DND-41 (cell line): ENCODE measurements at regions not wholly inside any gene's neighbourhood (a gene's known extent, or its start where the extent isn't known, plus 50 kb on each side); places are given as distances from the start of the nearest gene placed in this dataset.

ENCODE experiments used
- ATAC-seq: fragments of 200-7000 bp; cut with Tn5 transposase; 3 replicates; pipeline ENCODE4 v1.9.1; 2021; ENCODE audit warnings: low read depth; ENCODE audit not compliant: insufficient read depth
- DNase-seq: peaks from one replicate; pipeline ENCODE4 v3.0.0-alpha.2; 2020
- H2AFZ ChIP-seq: 2 replicates; pipeline ENCODE4 v1.6.0; 2012; ENCODE audit warnings: low read depth, low read length
- H3K27ac ChIP-seq: 2 replicates; pipeline ENCODE4 v1.5.1; 2012; ENCODE audit warnings: low read length, inconsistent platforms
- H3K27me3 ChIP-seq: fragments of 200-600 bp; sonication (generic); 2 replicates; pipeline ENCODE4 v1.6.0; 2012; ENCODE audit warnings: low read length, mild to moderate bottlenecking, inconsistent platforms; ENCODE audit not compliant: insufficient read depth, poor library complexity
- H3K36me3 ChIP-seq: 2 replicates; pipeline ENCODE4 v1.5.1; 2012; ENCODE audit warnings: low read length, inconsistent platforms; ENCODE audit not compliant: insufficient read depth
- H3K4me1 ChIP-seq: 2 replicates; pipeline ENCODE4 v1.5.1; 2012; ENCODE audit warnings: mild to moderate bottlenecking, low read length; ENCODE audit not compliant: insufficient read depth
- H3K4me2 ChIP-seq: 2 replicates; pipeline ENCODE4 v1.6.0; 2012; ENCODE audit warnings: mild to moderate bottlenecking, moderate library complexity, low read length, inconsistent platforms; ENCODE audit not compliant: insufficient read depth
- H3K4me3 ChIP-seq, 2 experiments: fragments of 200-600 bp in 1 of 2; shearing (Covaris generic) in 1 of 2; 2 replicates each; pipeline ENCODE4 v1.5.1; 2012 to 2016; ENCODE audit warnings: inconsistent platforms in 2 of 2, low read length in 2 of 2, mild to moderate bottlenecking in 2 of 2, low read depth in 1 of 2, moderate library complexity in 1 of 2
- H3K79me2 ChIP-seq: 2 replicates; pipeline ENCODE4 v1.6.0; 2012; ENCODE audit warnings: low read length, inconsistent platforms; ENCODE audit not compliant: insufficient read depth
- H3K9ac ChIP-seq: 2 replicates; pipeline ENCODE4 v1.6.0; 2012; ENCODE audit warnings: low read depth, mild to moderate bottlenecking, inconsistent platforms, low read length, moderate library complexity
- H3K9me3 ChIP-seq: 2 replicates; pipeline ENCODE4 v1.5.1; 2012; ENCODE audit warnings: low read length, moderate library complexity, mild to moderate bottlenecking, inconsistent platforms; ENCODE audit not compliant: insufficient read depth, severe bottlenecking
- H4K20me1 ChIP-seq: 2 replicates; pipeline ENCODE4 v1.6.0; 2012; ENCODE audit warnings: low read length; ENCODE audit not compliant: insufficient read depth
- EZH2 ChIP-seq: IDR thresholded peaks from 3 replicates; pipeline ENCODE4 v1.6.1; 2012; ENCODE audit warnings: borderline replicate concordance, low read depth, mild to moderate bottlenecking, moderate library complexity, low read length, inconsistent platforms; ENCODE audit not compliant: severe bottlenecking
- TF ChIP-seq, protein P1 (sequence below): IDR thresholded peaks from 2 replicates; pipeline ENCODE4 v1.5.1; 2012; ENCODE audit warnings: borderline replicate concordance, low read length, moderate library complexity, mild to moderate bottlenecking; ENCODE audit not compliant: poor library complexity, severe bottlenecking; ENCODE audit errors: extremely low read depth

DNA sequence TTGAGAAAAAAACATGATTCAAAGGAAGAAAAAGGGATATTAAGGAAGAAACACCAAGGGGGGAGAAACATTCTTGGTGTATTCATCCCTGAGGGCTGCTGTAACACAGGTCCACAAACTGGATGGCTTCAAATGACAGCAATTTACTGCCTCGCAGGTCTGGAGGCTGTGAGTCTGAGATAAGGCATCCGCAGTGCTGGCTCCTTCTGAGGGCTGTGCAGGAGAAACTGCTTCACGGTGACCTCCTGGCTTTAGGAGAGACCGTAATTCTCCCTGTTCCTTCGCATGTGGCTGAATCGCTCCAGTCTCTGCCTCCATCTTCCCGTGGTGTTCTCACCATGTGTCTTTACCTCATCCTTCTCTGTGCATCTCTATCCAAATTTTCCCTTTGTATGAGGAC, 490.7 kb downstream of the EIPR1 start:
- no peak overlapping the region for H3K4me2 ChIP-seq
- H3K4me1 ChIP-seq = no peaks in the 10 kb centered on the region
- no peak overlapping the region for H3K9ac ChIP-seq
- H3K36me3 ChIP-seq = no peaks in the 10 kb centered on the region
- ATAC-seq = no peak
- H3K9me3 ChIP-seq = no peaks in the 10 kb centered on the region
- no peak for TF ChIP-seq EZH2
- TF ChIP-seq, protein P1, sequence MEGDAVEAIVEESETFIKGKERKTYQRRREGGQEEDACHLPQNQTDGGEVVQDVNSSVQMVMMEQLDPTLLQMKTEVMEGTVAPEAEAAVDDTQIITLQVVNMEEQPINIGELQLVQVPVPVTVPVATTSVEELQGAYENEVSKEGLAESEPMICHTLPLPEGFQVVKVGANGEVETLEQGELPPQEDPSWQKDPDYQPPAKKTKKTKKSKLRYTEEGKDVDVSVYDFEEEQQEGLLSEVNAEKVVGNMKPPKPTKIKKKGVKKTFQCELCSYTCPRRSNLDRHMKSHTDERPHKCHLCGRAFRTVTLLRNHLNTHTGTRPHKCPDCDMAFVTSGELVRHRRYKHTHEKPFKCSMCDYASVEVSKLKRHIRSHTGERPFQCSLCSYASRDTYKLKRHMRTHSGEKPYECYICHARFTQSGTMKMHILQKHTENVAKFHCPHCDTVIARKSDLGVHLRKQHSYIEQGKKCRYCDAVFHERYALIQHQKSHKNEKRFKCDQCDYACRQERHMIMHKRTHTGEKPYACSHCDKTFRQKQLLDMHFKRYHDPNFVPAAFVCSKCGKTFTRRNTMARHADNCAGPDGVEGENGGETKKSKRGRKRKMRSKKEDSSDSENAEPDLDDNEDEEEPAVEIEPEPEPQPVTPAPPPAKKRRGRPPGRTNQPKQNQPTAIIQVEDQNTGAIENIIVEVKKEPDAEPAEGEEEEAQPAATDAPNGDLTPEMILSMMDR = no peak
- H2AFZ ChIP-seq = no peak overlapping the region
- no peak overlapping the region for H3K4me3 ChIP-seq
- H3K79me2 ChIP-seq = no peaks in the 10 kb centered on the region
- H4K20me1 ChIP-seq = no peaks in the 10 kb centered on the region
- H3K27ac ChIP-seq = no peak overlapping the region
- no peak for DNase-seq
- no peaks in the 10 kb centered on the region for H3K27me3 ChIP-seq

DNA sequence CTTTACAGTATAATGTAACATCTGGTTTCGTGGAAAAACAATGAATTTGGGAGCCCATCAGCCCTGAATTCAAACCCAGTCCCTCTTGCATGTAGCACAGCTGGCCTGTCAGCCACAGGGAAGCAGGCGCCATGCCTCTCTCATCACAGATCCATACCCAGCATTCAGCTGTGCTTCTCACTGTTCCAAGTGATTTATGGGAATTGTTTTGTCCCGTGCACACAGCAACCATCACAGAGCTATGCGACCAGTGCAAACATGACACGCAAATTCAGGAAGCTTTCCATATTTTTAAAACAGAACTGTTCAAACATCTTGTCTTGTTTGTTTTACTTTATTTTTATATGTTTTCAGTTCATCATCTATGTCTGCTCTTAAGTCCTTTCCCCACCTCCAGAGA, 496.1 kb downstream of the EIPR1 start:
- no peaks in the 10 kb centered on the region for H3K36me3 ChIP-seq
- H4K20me1 ChIP-seq = no peaks in the 10 kb centered on the region
- no peak overlapping the region for H3K4me3 ChIP-seq
- H3K79me2 ChIP-seq = no peaks in the 10 kb centered on the region
- no peaks in the 10 kb centered on the region for H3K27me3 ChIP-seq
- no peaks in the 10 kb centered on the region for H3K4me1 ChIP-seq
- no peak overlapping the region for H3K9ac ChIP-seq
- H2AFZ ChIP-seq = no peak overlapping the region
- TF ChIP-seq EZH2 = no peak
- TF ChIP-seq, protein P1 = no peak
- H3K27ac ChIP-seq = no peak overlapping the region
- no peak overlapping the region for H3K4me2 ChIP-seq
- no peaks in the 10 kb centered on the region for H3K9me3 ChIP-seq
- ATAC-seq (no peak), DNase-seq (no peak)

DNA sequence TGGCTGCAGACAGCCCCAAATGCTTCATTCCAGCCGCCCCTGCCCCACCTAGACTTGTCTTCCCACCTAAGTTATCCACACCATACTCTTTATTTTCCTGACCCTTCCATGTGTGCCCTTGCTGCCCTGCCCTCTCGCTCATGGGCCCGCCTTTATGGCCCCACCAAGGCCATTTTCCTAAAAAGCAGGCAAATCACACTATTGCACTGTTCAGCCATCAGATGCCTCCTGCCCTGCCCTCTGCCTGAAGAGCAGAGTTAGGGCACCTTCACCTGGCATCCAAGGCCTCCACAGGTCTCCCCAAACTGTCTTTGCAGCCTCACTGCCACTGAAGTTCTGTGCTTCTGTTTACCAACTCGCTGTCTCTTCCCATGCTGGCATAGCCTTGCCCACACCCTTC, 496.7 kb downstream of the EIPR1 start:
- no peaks in the 10 kb centered on the region for H3K4me1 ChIP-seq
- ATAC-seq = no peak
- TF ChIP-seq EZH2 = no peak
- TF ChIP-seq, protein P1 = no peak

DNA sequence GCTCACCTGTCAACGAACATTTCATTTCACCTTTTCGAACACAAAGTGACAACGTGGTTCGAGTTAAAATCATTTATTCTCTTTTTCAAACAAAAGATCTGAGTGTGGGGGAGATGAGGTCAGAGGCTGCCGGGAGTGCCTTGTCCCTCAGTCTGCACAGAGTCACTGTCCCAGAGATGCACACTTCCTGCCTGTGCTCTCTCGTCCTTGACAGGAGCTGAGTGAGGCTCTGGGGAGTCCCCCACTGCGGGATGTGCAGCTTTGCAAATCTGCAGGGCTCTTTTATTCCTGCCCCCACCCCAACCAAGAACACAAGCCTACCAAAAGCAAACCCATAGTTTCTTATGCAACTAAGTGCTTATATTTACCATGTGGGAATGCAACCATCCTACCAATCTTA, 497.8 kb downstream of the EIPR1 start:
- no peak overlapping the region for H2AFZ ChIP-seq
- no peak overlapping the region for H3K9ac ChIP-seq
- no peaks in the 10 kb centered on the region for H3K4me1 ChIP-seq
- no peak overlapping the region for H3K27ac ChIP-seq
- DNase-seq (no peak), ATAC-seq (no peak)
- no peaks in the 10 kb centered on the region for H3K79me2 ChIP-seq
- no peak overlapping the region for H3K4me3 ChIP-seq
- TF ChIP-seq EZH2 = no peak
- TF ChIP-seq, protein P1 = no peak
- no peaks in the 10 kb centered on the region for H4K20me1 ChIP-seq
- H3K9me3 ChIP-seq = no peaks in the 10 kb centered on the region
- H3K27me3 ChIP-seq = no peaks in the 10 kb centered on the region
- no peaks in the 10 kb centered on the region for H3K36me3 ChIP-seq
- no peak overlapping the region for H3K4me2 ChIP-seq

More for the DNA sequence above, 496.7 kb downstream of the EIPR1 start:
- Histone ChIP-seq H3K36me3 (no peaks in the 10 kb centered on the region), H3K27me3 (no peaks in the 10 kb centered on the region), H2AFZ (no peak overlapping the region), H4K20me1 (no peaks in the 10 kb centered on the region), H3K27ac (no peak overlapping the region), H3K4me3 (no peak overlapping the region), H3K9me3 (no peaks in the 10 kb centered on the region), H3K4me2 (no peak overlapping the region), H3K79me2 (no peaks in the 10 kb centered on the region), H3K9ac (no peak overlapping the region)
- DNase-seq = no peak
